Activated CD4-positive, alpha-beta T cell treated with anti-CD3 and anti-CD28 coated beads for 24 hours (primary cell): ENCODE measurements at regions not wholly inside any gene's neighbourhood (a gene's known extent, or its start where the extent isn't known, plus 50 kb on each side); places are given as distances from the start of the nearest gene placed in this dataset.
"Not testable (repeated sequence)": the region's sequence is repeated elsewhere in the genome, so short reads cannot be mapped to it uniquely, and the experiment has no call there.

Experiments used
- DNase-seq, 2 donors: peaks; one replicate each; pipeline ENCODE4 v3.0.0-alpha.2; 2020; ENCODE audit warnings: low read depth in 2 of 2

DNA sequence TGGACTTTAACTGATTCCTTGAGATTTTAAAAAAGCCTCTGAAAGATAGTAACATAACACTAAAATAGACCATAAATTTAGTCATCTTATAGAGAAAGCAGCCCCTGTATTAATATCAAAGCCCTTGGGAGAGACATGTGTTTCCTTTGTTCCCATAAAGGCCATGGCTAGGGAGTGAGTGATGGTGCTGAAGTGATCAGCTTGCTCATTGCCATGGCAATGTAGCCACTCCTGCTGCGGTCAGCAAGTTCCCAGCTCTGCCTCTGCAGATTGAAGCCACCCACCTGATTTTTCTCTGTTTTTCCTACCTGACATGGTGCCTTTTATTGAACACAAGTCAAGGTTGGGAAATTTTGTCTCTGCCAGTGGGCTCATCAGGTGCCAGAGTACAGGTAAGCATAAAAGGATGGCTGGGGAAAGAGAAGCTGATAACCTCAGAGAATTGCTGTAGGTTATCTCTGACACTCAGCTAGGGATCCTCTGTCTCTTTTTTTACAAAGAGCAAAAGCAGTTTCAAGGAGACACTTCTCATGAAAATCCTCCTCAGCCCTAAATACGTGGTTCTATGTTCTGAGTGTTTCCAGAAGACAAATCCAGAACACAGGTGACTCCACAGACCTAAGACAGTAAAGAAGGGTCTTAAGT is 296.3 kb upstream of the NMUR2 start:
- no peak for DNase-seq

DNA sequence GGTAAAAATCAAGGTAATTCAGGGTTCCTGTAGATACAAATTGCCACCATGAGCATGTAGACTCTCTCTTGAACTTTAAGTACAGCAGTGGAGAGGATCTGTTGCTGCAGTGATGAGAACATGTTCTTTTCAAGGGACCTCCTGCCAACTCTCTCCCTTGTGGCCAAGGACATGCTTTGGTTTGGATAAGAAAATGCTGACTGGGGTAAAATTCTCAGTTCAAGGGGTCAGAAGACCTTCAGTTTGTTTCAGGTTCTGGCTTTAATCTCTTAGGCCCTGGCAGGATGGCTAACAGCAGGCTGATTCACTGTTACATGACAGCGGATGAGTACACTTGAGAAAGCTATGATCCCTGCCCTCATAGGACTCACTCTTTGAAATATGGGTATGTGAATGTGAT is 299.2 kb upstream of the NMUR2 start:
- no peak for DNase-seq

DNA sequence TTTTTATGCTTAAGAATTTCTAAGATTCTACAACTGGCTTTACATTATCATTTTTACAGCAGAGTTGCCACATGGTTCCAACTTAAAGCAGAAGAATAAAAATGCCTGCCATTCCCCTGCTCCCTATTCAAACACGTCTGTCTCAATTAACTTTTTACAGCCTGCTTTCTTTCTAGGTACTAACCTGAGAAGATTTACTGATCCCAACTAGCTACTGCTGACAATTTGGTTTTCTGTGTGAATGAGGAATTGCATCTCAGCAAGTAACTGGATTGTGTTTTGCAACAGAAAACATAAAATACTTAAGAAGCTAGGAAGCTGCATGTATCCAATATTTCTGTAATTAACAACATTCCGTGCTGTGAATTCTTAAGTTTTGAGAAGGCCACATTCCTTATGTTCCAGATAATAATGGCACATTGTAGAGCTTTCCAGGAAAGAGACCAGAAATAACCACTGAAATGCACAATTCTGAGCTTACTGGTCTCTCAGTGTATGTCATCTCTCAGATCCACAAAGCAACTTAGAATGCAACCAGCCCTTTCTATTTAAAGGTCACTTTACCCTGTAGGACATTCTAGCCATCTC is 306.8 kb upstream of the NMUR2 start:
- no peak for DNase-seq

DNA sequence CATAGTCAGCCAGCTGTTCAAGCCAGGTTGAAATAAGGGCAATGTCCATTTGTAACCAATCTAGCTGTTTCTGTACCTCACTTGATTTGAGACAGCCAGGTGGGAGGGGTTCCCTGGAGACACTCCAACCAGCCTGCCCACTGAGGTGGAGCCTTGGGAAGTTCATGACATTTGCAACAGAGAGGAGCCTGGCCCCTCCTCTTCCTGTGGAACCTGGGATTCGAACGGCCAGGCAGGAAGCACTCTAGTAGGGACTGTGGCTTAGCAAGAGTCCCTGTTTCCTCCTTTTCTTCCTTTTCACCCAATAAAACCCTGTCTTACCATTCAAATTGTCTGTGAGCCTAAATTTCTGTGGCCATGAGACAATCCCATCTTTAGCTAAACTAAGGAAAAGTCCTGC is 312.3 kb upstream of the NMUR2 start:
- DNase-seq: no peak

DNA sequence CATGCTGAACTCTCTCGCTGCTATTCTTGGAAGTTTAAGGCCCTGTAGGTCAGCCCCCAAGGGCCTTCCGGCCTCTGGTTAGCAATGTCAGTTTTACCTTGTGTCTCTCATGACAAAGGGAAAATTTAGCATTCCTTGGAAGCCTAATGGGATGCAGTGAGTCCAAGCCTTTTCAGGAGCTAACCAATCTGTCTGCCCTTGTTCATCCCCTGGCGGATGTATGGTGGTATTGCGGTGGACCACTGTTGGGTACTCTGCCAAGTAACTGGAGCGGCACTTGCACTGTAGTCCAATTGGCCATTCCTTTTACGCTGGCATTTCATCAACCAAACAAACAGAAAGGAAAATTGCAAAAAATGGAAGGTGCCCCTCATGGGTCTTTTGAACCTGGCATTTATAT is 318.4 kb upstream of the NMUR2 start:
- no peak for DNase-seq

DNA sequence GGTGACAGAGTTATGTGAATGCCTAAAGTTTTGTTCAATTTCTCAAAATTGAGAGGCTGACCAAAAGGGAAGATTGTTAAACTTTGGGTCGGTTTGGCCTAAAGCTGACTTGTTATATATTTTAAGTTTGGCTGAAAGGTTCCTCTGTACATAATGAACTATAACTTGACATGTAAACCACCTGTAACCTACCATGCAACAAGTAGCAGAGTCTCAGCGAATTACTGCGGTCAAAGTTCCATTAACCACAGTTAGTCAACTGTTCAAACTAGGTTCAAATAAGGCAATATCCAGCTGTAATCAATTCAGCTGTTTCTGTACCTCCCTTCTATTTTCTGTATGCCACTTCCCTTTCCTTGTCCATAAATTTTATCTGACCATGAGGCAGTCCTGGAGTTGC is 325.1 kb upstream of the NMUR2 start:
- DNase-seq: no peak

GRCh38 chr5:152736906-152737305 is 331.8 kb upstream of the NMUR2 start:
- DNase-seq: no peak

- no peak for DNase-seq
Observed at GRCh38 chr5:152739916-152740315, 334.8 kb upstream of the NMUR2 start.

DNA sequence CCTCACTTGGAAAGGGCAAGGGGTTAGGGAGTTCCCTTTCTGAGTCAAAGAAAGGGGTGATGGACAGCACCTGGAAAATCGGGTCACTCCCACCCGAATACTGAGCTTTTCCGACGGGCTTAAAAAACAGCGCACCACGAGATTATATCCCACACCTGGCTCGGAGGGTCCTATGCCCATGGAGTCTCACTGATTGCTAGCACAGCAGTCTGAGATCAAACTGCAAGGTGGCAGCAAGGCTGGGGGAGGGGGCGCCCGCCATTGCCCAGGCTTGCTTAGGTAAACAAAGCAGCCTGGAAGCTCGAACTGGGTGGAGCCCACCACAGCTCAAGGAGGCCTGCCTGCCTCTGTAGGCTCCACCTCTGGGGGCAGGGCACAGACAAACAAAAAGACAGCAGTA is 336.0 kb upstream of the NMUR2 start:
- DNase-seq: not testable (repeated sequence)

DNA sequence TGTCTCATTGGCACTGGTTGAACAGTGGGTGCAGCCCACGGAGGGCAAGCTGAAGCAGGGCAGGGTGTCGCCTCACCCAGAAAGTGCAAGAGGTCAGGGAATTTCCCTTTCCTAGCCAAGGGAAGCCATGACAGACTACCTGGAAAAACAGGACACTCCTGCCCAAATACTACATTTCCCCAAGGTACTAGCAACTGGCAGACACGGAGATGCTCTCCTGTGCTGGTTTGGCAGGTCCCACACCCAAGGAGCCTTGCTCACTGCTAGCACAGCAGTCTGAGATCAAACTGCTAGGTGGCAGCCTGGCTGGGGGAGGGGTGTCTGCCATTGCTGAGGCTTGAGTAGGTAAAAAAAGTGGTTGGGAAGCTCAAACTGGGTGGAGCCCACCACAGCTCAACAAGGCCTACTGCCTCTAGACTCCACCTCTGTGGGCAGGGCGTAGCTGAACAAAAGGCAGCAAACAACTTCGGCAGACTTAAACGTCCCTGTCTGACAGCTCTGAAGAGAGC is 382.7 kb upstream of the NMUR2 start:
- DNase-seq: not testable (repeated sequence)

- DNase-seq: no peak
Observed at GRCh38 chr5:152801886-152802285, 396.8 kb upstream of the NMUR2 start.

- no peak for DNase-seq
Observed at GRCh38 chr5:152804179-152804578, 399.1 kb upstream of the NMUR2 start.

- DNase-seq: no peak
Observed at GRCh38 chr5:152811988-152812387, 406.9 kb upstream of the NMUR2 start.

DNA sequence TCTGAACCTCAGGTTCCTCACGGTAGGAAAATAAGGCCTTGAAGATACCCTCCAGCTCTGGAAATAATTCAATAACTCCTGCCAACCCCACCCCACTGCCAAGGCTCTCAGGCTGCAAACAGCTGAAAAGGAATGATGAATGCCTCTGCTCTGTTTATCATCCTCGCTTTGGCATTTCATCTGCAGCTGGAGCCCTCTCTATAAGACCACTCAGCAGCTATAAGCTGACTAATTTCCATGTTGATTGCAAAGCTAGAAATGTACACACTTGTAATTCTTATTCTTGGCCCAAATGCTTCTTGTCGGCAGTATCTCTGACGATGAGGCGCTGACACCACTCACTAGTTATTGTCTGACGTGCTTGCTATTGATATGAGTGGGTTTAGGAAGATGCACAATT is 408.4 kb upstream of the NMUR2 start:
- DNase-seq: no peak

DNA sequence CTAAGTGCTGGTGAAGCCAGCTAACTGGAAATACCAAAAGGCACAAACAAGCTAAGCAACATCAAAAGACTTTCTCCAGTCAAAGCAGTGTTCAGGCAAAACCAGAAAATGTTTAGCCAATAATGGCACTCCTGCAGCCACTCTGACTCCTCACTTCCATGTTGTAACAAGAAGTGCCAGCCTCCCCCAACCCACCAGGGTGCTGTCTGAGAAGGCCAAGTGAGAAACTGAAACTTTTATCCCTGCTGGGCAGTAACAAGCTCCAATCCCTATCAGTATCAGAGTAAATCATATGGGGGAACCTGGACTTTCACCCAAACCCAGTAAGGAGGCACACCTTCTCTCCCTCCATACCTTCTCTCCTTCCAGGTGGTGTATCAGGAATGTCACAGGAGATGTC is 414.8 kb upstream of the NMUR2 start:
- DNase-seq: no peak

- DNase-seq: no peak
Observed at GRCh38 chr5:152824316-152824715, 419.2 kb upstream of the NMUR2 start.

GRCh38 chr5:152838241-152838786 is 433.2 kb upstream of the NMUR2 start:
- no peak for DNase-seq

GRCh38 chr5:152844713-152845112 is 439.6 kb upstream of the NMUR2 start:
- no peak for DNase-seq

GRCh38 chr5:152853361-152853760 is 448.3 kb upstream of the NMUR2 start:
- DNase-seq: no peak

GRCh38 chr5:152855441-152855840 is 450.4 kb upstream of the NMUR2 start:
- no peak for DNase-seq

GRCh38 chr5:152861231-152861630 is 456.2 kb upstream of the NMUR2 start:
- DNase-seq: no peak

DNA sequence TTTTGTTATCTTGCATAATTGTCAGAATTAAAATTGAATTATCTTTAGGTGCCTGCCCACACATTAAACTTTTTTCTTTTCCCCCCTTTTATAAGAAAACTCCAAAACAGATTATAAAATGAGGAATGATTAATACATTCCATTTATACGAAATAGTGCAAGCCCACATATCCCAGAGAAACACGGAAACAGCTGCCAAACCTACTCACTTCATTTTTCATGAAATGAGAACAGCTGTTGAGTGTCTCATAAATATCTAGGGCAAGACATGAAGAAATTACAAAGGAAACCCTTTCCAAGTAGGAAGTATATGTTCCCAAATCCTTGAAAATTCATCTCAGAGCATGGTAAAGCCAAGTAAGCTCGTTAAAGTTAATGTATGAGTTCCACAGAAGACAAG is 459.4 kb upstream of the NMUR2 start:
- DNase-seq: no peak

- no peak for DNase-seq
Observed at GRCh38 chr5:152864991-152865390, 459.9 kb upstream of the NMUR2 start.

DNA sequence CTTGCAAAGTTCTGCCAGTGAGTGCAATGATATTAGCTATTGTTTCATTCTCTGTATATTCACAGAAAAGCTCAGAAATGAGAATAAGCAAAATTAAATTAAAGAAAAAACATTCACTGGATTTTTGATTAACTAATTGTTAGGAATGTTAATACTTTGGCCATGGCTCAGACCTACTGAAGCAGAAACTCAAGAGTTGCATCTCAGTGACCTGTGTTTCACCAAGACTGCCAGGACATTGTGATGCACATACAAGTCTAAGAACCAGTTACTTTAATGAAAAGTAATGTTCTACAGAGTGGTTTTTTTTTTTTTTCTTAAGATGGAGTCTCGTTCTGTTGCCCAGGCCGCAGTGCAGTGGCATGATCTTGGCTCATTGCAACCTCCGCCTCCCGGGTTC is 464.9 kb upstream of the NMUR2 start:
- no peak for DNase-seq
